GM18502 (cell line): ENCODE measurements at regions not wholly inside any gene's neighbourhood (a gene's known extent, or its start where the extent isn't known, plus 50 kb on each side); places are given as distances from the start of the nearest gene placed in this dataset.
"Not testable (repeated sequence)": the region's sequence is repeated elsewhere in the genome, so short reads cannot be mapped to it uniquely, and the experiment has no call there.

Experiments
- ATAC-seq: cut with Tn5 transposase; IDR thresholded peaks from one replicate; pipeline ENCODE4 v1.9.1; 2021; ENCODE audit warnings: mild to moderate bottlenecking; ENCODE audit not compliant: unreplicated experiment, poor library complexity

GRCh38 chr2:120510751-120511395 is 164.9 kb downstream of the INHBB start:
- no peak for ATAC-seq

- no peak for ATAC-seq
Observed at GRCh38 chr2:120511536-120511935, 165.6 kb downstream of the INHBB start.

- no peak for ATAC-seq
Observed at GRCh38 chr2:120511947-120512710, 166.2 kb downstream of the INHBB start.

- no peak for ATAC-seq
Observed at GRCh38 chr2:120513776-120514357, 167.9 kb downstream of the INHBB start.

GRCh38 chr2:120514521-120514920 is 168.6 kb downstream of the INHBB start:
- no peak for ATAC-seq

DNA sequence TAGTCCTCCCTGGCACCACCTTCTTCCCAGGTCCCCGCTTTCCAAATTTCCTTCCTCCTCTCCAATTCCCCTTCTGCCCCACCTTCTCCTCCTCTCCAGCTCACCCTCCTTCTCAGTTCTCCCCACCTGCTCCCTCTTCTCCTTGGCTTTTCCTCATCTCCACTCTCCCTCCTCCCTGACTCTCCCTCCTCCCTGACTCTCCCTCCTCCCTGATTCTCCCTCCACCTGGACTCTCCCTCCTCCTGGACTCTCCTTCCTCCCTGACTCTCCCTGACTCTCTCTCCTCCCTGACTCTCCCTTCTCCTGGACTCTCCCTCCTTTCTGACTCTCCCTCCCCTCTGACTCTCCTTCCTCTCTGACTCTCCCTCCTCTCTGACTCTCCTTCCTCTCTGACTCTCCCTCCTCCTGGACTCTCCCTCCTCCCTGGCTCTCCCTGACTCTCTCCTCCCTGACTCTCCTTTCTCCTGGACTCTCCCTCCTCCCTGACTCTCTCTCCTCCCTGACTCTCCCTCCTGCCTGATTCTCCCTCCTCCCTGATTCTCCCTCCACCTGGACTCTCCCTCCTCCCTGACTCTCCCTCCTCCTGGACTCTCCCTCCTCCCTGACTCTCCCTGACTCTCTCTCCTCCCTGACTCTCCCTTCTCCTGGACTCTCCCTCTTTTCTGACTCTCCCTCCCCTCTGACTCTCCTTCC is 169.3 kb downstream of the INHBB start:
- not testable (repeated sequence) for ATAC-seq

DNA sequence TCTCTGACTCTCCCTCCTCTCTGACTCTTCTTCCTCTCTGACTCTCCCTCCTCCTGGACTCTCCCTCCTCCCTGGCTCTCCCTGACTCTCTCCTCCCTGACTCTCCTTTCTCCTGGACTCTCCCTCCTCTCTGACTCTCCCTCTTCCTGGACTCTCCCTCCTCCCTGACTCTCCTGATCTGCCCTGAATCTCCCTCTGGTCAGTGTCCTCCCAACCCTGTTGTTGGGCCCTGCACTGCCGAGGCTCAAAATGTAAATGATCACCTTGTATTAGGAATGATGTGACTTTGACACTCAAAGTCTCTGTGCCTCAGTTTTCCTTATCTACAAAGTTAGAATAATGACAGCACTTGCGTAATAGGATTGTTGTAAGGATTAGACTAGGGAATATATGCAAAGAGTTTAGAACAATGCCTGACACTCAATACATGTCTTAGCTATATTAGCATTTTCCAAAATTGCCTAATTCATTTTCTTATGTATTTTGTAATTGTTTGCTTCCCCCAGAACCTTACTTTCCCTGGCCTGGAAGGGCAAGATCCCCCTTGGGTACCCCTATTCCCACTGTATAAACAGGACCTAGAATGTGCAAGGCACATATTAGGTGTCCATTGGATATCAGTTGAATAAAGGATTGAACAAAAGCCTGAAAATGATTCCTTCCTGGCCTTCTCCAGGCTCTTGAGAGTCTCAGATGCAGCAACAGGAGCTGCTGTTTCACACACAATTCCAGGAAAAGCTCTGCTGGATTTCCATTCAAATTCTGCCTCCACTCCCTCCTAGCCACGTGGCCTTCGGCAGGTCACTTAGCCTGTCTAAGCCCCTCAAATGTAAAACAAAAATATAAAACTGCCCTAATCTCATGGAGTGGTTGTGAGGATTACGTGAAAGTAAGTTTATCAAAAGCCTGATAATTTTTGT is 170.1 kb downstream of the INHBB start:
- no peak for ATAC-seq

GRCh38 chr2:120516679-120517314 is 170.9 kb downstream of the INHBB start:
- ATAC-seq, result no peak

GRCh38 chr2:120517751-120518469 is 172.0 kb downstream of the INHBB start:
- ATAC-seq, result no peak

DNA sequence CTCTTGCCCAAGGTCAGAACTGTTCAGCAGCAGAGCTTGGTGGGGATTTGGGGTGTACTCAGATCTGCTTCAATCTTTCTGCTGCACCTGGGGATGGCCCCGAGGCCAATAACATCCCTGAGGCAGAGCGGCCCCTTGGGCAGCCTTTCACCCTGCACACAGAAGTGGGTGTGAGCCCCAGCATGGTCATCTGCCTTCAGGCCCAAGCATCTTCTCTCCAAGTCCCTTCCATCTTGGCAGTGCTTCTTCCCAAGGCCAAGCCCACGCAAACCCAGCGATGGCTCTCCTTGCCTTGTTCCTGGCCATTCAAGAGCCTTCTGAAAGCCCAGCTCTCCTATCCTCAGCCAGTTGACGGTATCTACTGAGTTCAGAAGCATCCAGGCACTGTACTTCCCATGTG is 172.9 kb downstream of the INHBB start:
- no peak for ATAC-seq

DNA sequence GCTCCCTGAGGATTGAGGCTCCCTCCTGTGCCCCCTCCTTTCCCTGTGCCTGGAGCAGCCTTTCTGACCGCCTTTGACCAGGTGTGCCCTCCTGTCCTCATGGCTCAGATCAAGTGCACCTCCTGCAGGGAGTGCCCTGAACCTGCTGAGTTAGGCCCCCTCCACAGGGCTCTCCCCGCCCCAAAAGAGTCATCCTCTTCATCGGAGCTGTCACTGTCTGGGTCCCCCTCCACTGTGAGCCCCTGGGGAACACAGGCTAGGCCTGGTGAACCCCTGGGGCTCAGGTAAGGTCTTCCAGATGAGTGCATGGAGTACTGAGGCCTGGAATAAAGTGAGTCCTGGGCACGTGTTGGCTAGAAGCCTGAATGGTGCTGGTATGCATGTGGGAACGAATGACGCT is 173.5 kb downstream of the INHBB start:
- no peak for ATAC-seq

- ATAC-seq, result no peak
Observed at GRCh38 chr2:120520454-120520853, 174.5 kb downstream of the INHBB start.

DNA sequence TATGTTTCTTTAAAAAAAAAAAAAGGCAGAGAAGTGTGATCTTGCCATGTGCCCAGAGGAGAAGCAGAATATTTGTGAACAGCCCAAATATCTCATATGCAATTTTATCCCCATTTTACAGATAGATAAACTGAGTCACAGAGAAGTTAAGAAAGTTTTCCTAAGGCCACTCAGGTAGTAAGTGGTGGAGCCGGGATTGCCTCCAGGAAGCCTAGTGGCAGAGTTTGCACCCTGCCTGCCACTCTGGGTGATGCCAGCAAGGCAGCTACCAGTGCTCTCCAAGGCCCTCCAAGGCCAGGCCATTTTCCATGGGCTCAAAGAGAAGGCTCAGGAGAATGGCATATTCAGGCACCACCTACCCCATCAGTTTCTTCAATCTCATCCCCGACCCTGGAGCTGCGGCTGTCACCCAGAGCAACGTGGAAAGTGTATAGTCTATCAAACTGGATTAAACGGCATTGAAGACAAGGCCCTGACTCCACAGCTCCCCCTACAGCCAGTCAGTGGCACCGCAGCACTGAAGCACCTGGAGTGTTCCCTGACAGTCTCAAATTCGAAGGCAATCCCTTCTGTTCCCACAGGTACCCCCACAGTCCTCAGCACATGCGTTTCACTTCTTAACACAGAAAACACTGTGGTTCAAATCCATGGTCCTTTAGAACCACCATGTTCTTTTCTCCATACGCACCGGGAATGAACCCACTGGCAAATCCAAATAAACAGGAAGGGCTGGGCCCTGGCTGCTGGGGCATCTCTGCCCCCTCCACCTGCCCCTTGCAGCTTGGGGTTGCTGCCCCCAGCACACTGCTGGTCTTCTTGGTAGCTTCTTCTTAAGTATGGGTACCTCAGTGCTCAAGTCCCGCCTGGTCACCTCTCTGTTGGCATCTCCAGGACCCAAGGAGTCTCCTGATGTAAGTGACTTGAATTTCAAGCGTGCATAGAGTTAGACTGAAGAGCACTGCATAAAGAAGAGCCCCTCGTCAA is 175.3 kb downstream of the INHBB start:
- ATAC-seq, result no peak

DNA sequence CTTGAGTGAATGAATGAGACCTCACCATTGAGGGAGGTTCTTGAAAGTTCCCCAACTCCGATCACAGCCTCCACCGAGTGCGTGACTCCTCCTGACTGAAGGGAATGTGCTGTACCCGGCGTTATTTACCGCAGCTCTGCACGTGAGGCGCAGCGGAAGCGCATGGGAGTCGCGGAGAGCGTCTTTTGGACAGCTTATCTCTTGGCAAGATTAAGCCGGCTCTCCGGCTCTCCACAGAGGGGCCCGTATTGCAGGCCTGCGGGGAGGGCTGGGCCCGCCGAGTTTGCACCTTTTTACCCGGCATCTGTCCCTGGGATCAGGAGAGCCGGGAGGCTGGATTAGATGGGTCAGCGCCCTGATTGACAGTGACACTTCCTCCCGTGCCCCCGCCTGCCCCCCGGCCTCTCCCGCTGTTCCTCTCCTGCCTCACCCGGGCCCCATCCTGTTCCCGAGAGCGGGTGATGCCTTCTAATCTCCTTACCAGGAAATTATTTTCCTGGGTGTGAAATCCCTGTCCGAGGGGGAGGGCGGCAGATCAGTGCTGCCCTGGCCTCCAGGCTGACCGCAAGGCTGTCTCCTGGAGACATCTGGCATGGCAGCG is 176.3 kb downstream of the INHBB start:
- no peak for ATAC-seq

DNA sequence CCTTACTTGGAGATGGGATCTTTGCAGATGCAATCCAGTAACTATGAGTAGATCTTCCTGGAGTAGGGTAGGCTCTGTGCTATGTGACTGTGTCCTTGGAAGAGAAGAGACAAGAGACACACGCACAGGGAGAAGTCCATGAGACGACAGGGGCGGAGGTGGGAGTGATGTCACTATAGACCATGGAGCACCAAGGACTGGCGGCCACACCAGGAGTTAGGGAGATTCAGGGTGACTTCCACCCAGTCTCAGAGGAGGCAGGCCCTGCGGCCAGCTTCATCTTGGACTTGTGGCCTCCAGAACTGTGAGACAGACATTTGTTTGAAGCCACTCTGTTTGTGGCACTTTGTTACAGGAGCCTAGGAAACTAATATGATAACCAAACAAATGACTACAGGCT is 177.8 kb downstream of the INHBB start:
- no peak for ATAC-seq

DNA sequence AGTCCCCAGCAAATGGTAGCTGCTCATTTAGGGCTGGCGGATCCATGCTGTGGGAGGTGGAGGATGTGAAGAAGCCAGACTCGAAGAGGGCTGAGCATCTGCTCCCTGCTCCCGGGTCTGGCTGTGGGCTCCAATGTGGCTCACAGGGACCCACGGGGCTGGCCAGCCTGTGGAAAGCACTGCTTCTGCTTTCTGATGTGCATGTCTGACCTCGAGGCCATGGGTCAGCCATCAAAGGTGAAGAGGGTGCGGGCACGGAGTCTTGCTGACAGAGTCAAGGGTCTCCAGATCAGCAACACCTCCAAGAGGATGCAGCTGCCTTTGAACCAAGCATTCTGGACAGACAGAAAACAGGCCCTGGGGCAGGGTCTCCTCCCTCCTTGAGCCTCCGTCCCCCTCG is 178.2 kb downstream of the INHBB start:
- no peak for ATAC-seq
